Neural crest cell (in vitro differentiated cells): ENCODE measurements at regions not wholly inside any gene's neighbourhood (a gene's known extent, or its start where the extent isn't known, plus 50 kb on each side); places are given as distances from the start of the nearest gene placed in this dataset.

ENCODE experiments used
- DNase-seq: peaks from one replicate; pipeline ENCODE4 v3.0.0; 2021; ENCODE audit warnings: low read depth, mixed read lengths, low spot score
- H3K27ac Mint-ChIP-seq: one replicate; pipeline ENCODE4 v1.8.0; 2021; ENCODE audit warnings: mild to moderate bottlenecking, mixed read lengths; ENCODE audit not compliant: unreplicated experiment
- H3K27me3 Mint-ChIP-seq: 2 replicates; pipeline ENCODE4 v1.8.0; 2021; ENCODE audit warnings: low read depth, mild to moderate bottlenecking, mixed read lengths
- H3K36me3 Mint-ChIP-seq: 2 replicates; pipeline ENCODE4 v1.8.0; 2021; ENCODE audit warnings: low read depth, mild to moderate bottlenecking, mixed read lengths
- H3K4me1 Mint-ChIP-seq: 2 replicates; pipeline ENCODE4 v1.8.0; 2021; ENCODE audit warnings: mixed read lengths
- H3K4me3 Mint-ChIP-seq: one replicate; pipeline ENCODE4 v1.8.0; 2021; ENCODE audit warnings: mild to moderate bottlenecking, mixed read lengths
- H3K9me3 Mint-ChIP-seq: 2 replicates; pipeline ENCODE4 v1.8.0; 2021; ENCODE audit warnings: mixed read lengths
- CTCF ChIP-seq: fragments of 200-600 bp; sonication (generic); conservative IDR thresholded peaks from 2 replicates; pipeline ENCODE4 v1.5.0; 2021; ENCODE audit warnings: antibody characterized with exemption, mild to moderate bottlenecking

GRCh38 chr6:117206944-117207687 lies 58.2 kb upstream of the VGLL2 start:
- DNase-seq = no peak
- TF ChIP-seq CTCF = no peak
- H3K4me1 Mint-ChIP-seq = no peaks in the 10 kb centered on the region
- no peak overlapping the region for H3K4me3 Mint-ChIP-seq
- H3K9me3 Mint-ChIP-seq = peaks cover 11% of the 10 kb centered on the region
- H3K27ac Mint-ChIP-seq = no peak overlapping the region
- H3K27me3 Mint-ChIP-seq = peaks cover 4% of the 10 kb centered on the region
- H3K36me3 Mint-ChIP-seq = no peaks in the 10 kb centered on the region

- Mint-ChIP-seq H3K36me3 (no peaks in the 10 kb centered on the region), H3K4me1 (no peaks in the 10 kb centered on the region), H3K27me3 (peaks cover 4% of the 10 kb centered on the region), H3K4me3 (no peak overlapping the region), H3K27ac (no peak overlapping the region), H3K9me3 (peaks cover 11% of the 10 kb centered on the region)
- DNase-seq = no peak
- TF ChIP-seq CTCF = no peak
Observed at GRCh38 chr6:117210279-117210678, 55.1 kb upstream of the VGLL2 start.

- H3K27ac Mint-ChIP-seq = no peak overlapping the region
- no peaks in the 10 kb centered on the region for H3K36me3 Mint-ChIP-seq
- DNase-seq = no peak
- H3K4me1 Mint-ChIP-seq = no peaks in the 10 kb centered on the region
- TF ChIP-seq CTCF = no peak
- no peak overlapping the region for H3K4me3 Mint-ChIP-seq
- H3K27me3 Mint-ChIP-seq = no peaks in the 10 kb centered on the region
- H3K9me3 Mint-ChIP-seq = no peaks in the 10 kb centered on the region
Observed at GRCh38 chr6:117215353-117216090, 49.8 kb upstream of the VGLL2 start.
